GM12878 (cell line): ENCODE measurements at regions not wholly inside any gene's neighbourhood (a gene's known extent, or its start where the extent isn't known, plus 50 kb on each side); places are given as distances from the start of the nearest gene placed in this dataset.

Experiments used
- ATAC-seq: fragments of 200-7000 bp; cut with Tn5 transposase; 3 replicates; pipeline ENCODE4 v1.9.1; 2020; ENCODE audit warnings: mild to moderate bottlenecking, moderate library complexity
- BruUV-seq: library from RNA; stranded (reverse); fragments of 400-500 nt; replicated peaks from 2 replicates; lab custom pipeline; 2021; lab: Mats Ljungman, UMichigan
- CTCF ChIA-PET: fragments of 300-600 bp; sonication (Branson Sonifier 250); formaldehyde crosslinking; extraction: SDS; loops from one replicate; lab custom pipeline; 2021; ENCODE audit warnings: inconsistent platforms; lab: Yijun Ruan, JAX
- POLR2A ChIA-PET: fragments of 350-600 bp; formaldehyde crosslinking; extraction: SDS; loops from one replicate; lab custom pipeline; 2021; ENCODE audit warnings: inconsistent platforms; lab: Charles Lee
- RAD21 ChIA-PET: fragments of 300-600 bp; sonication (Branson Sonifier 250); formaldehyde crosslinking; loops from one replicate; lab custom pipeline; 2023; ENCODE audit warnings: antibody characterized with exemption; ENCODE audit not compliant: unreplicated experiment; lab: Charles Lee
- SMC1A ChIA-PET: fragments of 300-600 bp; sonication (Branson Sonifier 250); formaldehyde crosslinking; loops from one replicate; lab custom pipeline; 2023; ENCODE audit not compliant: unreplicated experiment, uncharacterized antibody; lab: Charles Lee
- DNase-seq: peaks from one replicate; pipeline ENCODE4 v3.0.0-alpha.2; 2011; ENCODE audit warnings: low read depth, low spot score
- FAIRE-seq: peaks from 3 replicates; lab custom pipeline; 2011; peaks lifted over from hg19 to GRCh38; lab: Jason Lieb, UNC
- H2AFZ ChIP-seq: 2 replicates; pipeline ENCODE4 v1.6.0; 2011; ENCODE audit warnings: low read depth, low read length, control low read depth; ENCODE audit not compliant: control insufficient read depth
- H3K27ac ChIP-seq: 2 replicates; pipeline ENCODE4 v1.5.1; 2011; ENCODE audit warnings: control low read depth; ENCODE audit not compliant: control insufficient read depth, insufficient read depth
- H3K27me3 ChIP-seq, 2 experiments: replicated peaks in 1 of 2; 2 replicates each; pipeline versions ENCODE4 v1.6.0 to v1.6.1; 2011; ENCODE audit warnings: low read length in 1 of 2; ENCODE audit not compliant: control insufficient read depth in 2 of 2, insufficient read depth in 2 of 2
- H3K36me3 ChIP-seq, 2 experiments: 2 replicates each; pipeline ENCODE4 v1.5.1; 2011; ENCODE audit warnings: low read length in 1 of 2; ENCODE audit not compliant: control insufficient read depth in 2 of 2, insufficient read depth in 2 of 2
- H3K4me1 ChIP-seq: 2 replicates; pipeline ENCODE4 v1.6.1; 2011; ENCODE audit warnings: mild to moderate bottlenecking, low read length, moderate library complexity, mixed read lengths; ENCODE audit not compliant: control insufficient read depth, insufficient read depth
- H3K4me2 ChIP-seq: 2 replicates; pipeline ENCODE4 v1.6.0; 2011; ENCODE audit warnings: control low read depth; ENCODE audit not compliant: control insufficient read depth, insufficient read depth
- H3K4me3 ChIP-seq: fragments of 200-600 bp; sonication (generic); 2 replicates; pipeline ENCODE4 v1.5.1; 2016
- H3K79me2 ChIP-seq: 2 replicates; pipeline ENCODE4 v1.6.0; 2011; ENCODE audit warnings: low read length; ENCODE audit not compliant: control insufficient read depth, insufficient read depth
- H3K9ac ChIP-seq: 2 replicates; pipeline ENCODE4 v1.8.0; 2011; ENCODE audit warnings: low read length, control low read depth, mixed read lengths; ENCODE audit not compliant: control insufficient read depth, insufficient read depth
- H3K9me3 ChIP-seq: replicated peaks from 3 replicates; pipeline ENCODE4 v1.5.1; 2011; ENCODE audit warnings: mild to moderate bottlenecking, low read length; ENCODE audit not compliant: control insufficient read depth, insufficient read depth
- H4K20me1 ChIP-seq: 2 replicates; pipeline ENCODE4 v1.6.0; 2011; ENCODE audit not compliant: control insufficient read depth, insufficient read depth
- CHD2 ChIP-seq: IDR thresholded peaks from 2 replicates; pipeline ENCODE4 v1.6.1; 2011; ENCODE audit warnings: low read depth, low read length, improper control_type of control experiment, borderline replicate concordance
- LARP7 ChIP-seq: fragments of 450-650 bp; IDR thresholded peaks from 2 replicates; pipeline ENCODE4 v1.6.1; 2017; ENCODE audit warnings: mild to moderate bottlenecking
- MTA2 ChIP-seq: fragments of 450-650 bp; IDR thresholded peaks from 2 replicates; pipeline ENCODE4 v1.6.1; 2016; ENCODE audit warnings: low read depth, mild to moderate bottlenecking, moderate library complexity
- PKNOX1 ChIP-seq: fragments of 450-650 bp; IDR thresholded peaks from 2 replicates; pipeline ENCODE4 v1.6.1; 2016; ENCODE audit warnings: mild to moderate bottlenecking
- RCOR1 ChIP-seq: conservative IDR thresholded peaks from 2 replicates; pipeline ENCODE4 v1.6.1; 2012; ENCODE audit warnings: low read depth, low read length, improper control_type of control experiment
- REST ChIP-seq: IDR thresholded peaks from 2 replicates; pipeline ENCODE4 v1.6.1; 2012; ENCODE audit warnings: mild to moderate bottlenecking, low read depth, low read length
- SP1 ChIP-seq: IDR thresholded peaks from one replicate; pipeline ENCODE4 v1.6.1; 2011; ENCODE audit warnings: low read depth, low read length
- SREBF2 ChIP-seq: IDR thresholded peaks from 2 replicates; pipeline ENCODE4 v1.6.1; 2012; ENCODE audit warnings: mild to moderate bottlenecking, low read length
- TCF7 ChIP-seq: IDR thresholded peaks from 2 replicates; pipeline ENCODE4 v1.6.1; 2014; ENCODE audit warnings: antibody characterized with exemption, borderline replicate concordance
- ZNF217 ChIP-seq: fragments of 450-650 bp; IDR thresholded peaks from 2 replicates; pipeline ENCODE4 v1.6.1; 2017; ENCODE audit warnings: antibody characterized with exemption, mild to moderate bottlenecking
- ZNF274 ChIP-seq: IDR thresholded peaks from one replicate; pipeline ENCODE4 v1.8.0; 2011; ENCODE audit not compliant: insufficient read length, insufficient read depth
- ZNF622 ChIP-seq: fragments of 450-650 bp; IDR thresholded peaks from 2 replicates; pipeline ENCODE4 v1.6.1; 2017; ENCODE audit warnings: mild to moderate bottlenecking, inconsistent platforms
- ZNF687 ChIP-seq: fragments of 450-650 bp; IDR thresholded peaks from 2 replicates; pipeline ENCODE4 v1.6.1; 2017; ENCODE audit warnings: mild to moderate bottlenecking, moderate library complexity
- WGBS: methylation state at CpG from one replicate; pipeline ENCODE4 v1.1.6; 2016; ENCODE audit warnings: low lambda C conversion rate; ENCODE audit not compliant: insufficient replicate concordance, insufficient coverage; ENCODE audit errors: missing lambda C conversion rate; 5-methylcytosine and 5-hydroxymethylcytosine counted together
- in situ Hi-C: fragments of 300-500 bp; cut with MboI; formaldehyde crosslinking; loops from 9 replicates; pipeline ENCODE4 v1.14.3; 2018; ENCODE audit warnings: mixed read lengths
- intact Hi-C: fragments of 100-400 bp; cut with micrococcal nuclease; formaldehyde crosslinking; loops from one replicate; pipeline ENCODE4 v1.14.2; 2022; ENCODE audit not compliant: unreplicated experiment
- TF ChIP-seq, protein P1 (sequence below): fragments of 450-650 bp; IDR thresholded peaks from 2 replicates; pipeline ENCODE4 v1.6.1; 2017; ENCODE audit warnings: mild to moderate bottlenecking

GRCh38 chr9:99431103-99431502 is 209.0 kb downstream of the SEC61B start (continued):
- TF ChIP-seq REST (no peak), ZNF687 (no peak)

DNA sequence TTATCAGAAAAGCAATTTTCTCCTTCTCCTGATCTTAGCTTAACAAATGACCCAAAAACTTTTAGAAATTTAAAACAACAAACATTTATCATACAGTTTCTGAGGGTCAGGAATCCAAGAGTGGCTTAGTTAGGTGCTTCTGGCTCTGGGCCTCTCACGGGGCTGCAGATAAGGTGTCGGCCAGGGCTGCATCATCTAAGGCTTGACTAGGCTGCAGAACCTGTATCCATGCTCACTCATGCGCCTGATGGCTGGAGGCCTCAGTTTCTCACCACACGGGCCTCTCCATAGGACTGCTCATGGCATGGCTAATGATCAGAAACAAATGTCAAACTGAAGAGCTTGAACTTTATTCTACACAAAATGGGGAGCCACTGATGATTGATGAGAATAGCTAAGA is 210.0 kb downstream of the SEC61B start:
- H3K4me3 ChIP-seq, result no peak overlapping the region
- no peaks in the 10 kb centered on the region for H3K27me3 ChIP-seq
- no peaks in the 10 kb centered on the region for H3K79me2 ChIP-seq
- FAIRE-seq (no peak), DNase-seq (no peak), ATAC-seq (no peak)
- peaks cover 14% of the 10 kb centered on the region for H3K4me1 ChIP-seq
- H3K9ac ChIP-seq, result no peak overlapping the region
- WGBS, result 59% methylated on average over 4 of the region's 4 CpGs
- ChIA-PET CTCF (interaction anchor here (0.5 to 0.8 kb wide), 2 partner anchors 12 kb away, joined by 3 to 4 read pairs; no protein-coding TSS in a partner anchor), POLR2A (interaction anchor here (0.6 to 1.0 kb wide), 2 partner anchors 170 to 300 kb away, joined by 3 read pairs; no protein-coding TSS in a partner anchor), RAD21 (interaction anchor here (0.6 to 3.5 kb wide), 3 partner anchors 82 to 209 kb away, joined by 3 to 19 read pairs (median 4); no protein-coding TSS in a partner anchor), SMC1A (interaction anchor here (0.6 to 3.4 kb wide), 8 partner anchors 11 to 83 kb away, joined by 3 to 10 read pairs (median 3); no protein-coding TSS in a partner anchor)
- H3K36me3 ChIP-seq, result no peaks in the 10 kb centered on the region
- H2AFZ ChIP-seq, result no peak overlapping the region
- H3K9me3 ChIP-seq, result no peaks in the 10 kb centered on the region
- H3K4me2 ChIP-seq, result no peak overlapping the region
- in situ Hi-C loops, result no loop called here
- H3K27ac ChIP-seq, result no peak overlapping the region
- intact Hi-C loops, result no loop called here
- no peaks in the 10 kb centered on the region for H4K20me1 ChIP-seq
- BruUV-seq, result no TSS peak
- TF ChIP-seq MTA2 (no peak), SP1 (no peak), CHD2 (no peak), SREBF2 (no peak), ZNF274 (no peak), ZNF217 (no peak), ZNF622 (no peak), PKNOX1 (no peak), LARP7 (no peak), TCF7 (no peak), RCOR1 (no peak)
- TF ChIP-seq, protein P1, sequence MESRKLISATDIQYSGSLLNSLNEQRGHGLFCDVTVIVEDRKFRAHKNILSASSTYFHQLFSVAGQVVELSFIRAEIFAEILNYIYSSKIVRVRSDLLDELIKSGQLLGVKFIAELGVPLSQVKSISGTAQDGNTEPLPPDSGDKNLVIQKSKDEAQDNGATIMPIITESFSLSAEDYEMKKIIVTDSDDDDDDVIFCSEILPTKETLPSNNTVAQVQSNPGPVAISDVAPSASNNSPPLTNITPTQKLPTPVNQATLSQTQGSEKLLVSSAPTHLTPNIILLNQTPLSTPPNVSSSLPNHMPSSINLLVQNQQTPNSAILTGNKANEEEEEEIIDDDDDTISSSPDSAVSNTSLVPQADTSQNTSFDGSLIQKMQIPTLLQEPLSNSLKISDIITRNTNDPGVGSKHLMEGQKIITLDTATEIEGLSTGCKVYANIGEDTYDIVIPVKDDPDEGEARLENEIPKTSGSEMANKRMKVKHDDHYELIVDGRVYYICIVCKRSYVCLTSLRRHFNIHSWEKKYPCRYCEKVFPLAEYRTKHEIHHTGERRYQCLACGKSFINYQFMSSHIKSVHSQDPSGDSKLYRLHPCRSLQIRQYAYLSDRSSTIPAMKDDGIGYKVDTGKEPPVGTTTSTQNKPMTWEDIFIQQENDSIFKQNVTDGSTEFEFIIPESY, result no peak
